NCI-H345 (cell line): ENCODE measurements at regions not wholly inside any gene's neighbourhood (a gene's known extent, or its start where the extent isn't known, plus 50 kb on each side); places are given as distances from the start of the nearest gene placed in this dataset.

Experiments used
- DNase-seq: peaks from one replicate; lab custom pipeline; 2025; lab: John Stamatoyannopoulos, UW

DNA sequence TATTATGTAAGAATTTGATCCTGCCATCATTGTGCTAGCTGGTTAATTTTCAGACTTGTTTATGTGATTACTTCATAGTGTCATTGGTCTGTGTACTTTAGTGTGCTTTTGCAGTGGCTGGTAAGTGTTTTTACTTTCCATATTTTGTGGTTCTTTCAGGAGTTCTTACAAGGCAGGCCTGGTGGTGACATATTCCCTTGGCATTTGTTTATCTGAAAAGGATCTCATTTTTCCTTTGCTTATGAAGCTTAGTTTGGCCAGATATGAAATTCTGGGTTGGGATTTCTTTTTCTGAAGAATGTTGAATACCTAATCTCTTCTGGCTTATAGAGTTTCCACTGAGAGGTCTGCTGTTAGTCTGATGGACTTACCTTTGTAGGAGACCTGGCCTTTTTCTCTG, 72.8 kb upstream of the MC4R start:
- DNase-seq: no peak

DNA sequence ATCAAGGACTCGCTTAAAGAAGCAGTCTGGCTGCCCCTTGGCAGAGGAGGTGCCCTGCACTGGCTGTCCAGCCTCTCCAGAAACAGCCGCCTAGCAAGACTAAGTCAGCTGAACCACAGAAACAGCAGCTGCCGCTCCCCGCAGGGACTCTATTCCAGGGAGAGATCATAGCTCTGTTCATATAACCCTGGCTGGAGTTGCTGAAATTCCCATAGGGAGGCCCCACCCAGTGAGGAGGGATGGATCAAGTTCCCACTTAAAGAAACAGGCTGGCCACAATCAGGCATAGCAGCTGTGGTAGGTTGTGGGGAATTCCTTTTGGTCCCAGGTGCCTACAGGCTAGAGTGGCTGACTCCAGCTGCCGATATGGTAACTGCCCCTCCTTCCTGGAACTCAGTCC, 74.2 kb upstream of the MC4R start:
- no peak for DNase-seq

DNA sequence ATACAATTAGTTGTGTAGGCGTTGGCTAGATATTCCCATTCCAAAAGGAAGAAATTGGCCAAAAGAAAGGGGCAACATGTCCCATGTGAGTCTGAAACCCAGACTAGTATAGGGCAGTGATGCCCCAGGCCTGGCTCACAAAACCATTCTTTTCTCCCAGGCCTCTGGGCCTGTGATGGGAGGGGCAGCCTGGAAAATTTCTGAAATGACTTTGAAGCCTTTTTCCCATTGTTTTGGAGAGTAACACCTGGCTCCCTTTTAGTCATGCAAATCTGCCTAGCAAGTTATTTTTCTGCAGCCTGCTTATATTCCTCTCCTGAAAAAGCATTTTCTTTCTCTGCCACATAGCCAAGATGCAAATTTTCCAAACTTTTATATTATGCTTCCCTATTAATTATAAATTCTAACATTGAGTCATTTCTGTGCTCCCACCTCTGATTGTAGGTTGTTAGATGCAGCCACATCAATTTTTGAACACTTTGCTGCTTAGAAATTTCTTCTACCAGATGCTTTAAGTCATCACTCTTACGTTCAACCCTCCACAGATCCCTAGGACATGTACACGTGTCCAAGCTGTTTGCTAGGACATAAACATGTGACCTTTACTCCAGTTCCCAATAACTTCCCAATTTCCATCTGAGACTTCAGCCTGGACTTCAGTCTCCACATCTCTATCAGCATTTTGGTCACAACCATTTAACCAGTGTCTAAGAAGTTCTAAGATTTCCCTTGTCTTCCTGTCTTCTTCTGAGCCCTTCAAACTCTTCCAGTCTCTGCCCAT, 76.1 kb upstream of the MC4R start:
- DNase-seq: no peak

DNA sequence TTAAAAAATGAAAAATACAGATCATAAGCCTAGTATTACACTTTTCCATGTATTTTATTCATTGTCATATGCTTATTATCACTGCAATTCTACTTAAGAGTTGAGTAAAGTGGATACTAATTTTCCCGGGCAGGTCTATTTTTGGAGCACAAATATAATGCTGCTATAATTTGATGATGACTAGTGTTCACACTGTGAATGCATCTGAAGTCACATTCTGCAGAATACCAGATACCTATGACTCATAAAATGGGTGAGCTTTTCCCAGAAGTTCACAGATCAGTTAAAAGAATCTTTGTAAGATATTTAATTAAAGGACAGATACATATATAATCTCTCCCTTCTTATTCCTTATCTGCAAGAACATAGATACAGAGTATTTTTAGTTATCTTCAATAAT, 79.8 kb upstream of the MC4R start:
- DNase-seq: no peak

DNA sequence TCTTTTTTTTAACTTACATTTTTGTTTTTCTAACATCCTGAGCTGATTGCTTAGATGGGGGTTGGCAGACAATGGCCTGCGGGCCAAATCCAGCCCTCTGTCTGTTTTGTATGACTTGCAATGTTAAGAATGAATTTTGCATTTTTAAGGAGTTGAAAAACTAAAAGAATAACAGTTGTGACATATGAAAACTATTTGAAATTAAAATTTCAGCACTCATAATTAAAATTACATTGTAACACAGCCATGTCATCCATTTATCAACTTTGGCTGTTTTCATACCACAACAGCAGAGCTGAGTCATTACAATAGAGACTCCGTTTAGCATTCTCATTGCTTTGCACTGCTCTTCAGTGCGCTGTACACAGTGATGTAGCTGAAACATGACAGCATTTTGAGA, 94.1 kb upstream of the MC4R start:
- no peak for DNase-seq

DNA sequence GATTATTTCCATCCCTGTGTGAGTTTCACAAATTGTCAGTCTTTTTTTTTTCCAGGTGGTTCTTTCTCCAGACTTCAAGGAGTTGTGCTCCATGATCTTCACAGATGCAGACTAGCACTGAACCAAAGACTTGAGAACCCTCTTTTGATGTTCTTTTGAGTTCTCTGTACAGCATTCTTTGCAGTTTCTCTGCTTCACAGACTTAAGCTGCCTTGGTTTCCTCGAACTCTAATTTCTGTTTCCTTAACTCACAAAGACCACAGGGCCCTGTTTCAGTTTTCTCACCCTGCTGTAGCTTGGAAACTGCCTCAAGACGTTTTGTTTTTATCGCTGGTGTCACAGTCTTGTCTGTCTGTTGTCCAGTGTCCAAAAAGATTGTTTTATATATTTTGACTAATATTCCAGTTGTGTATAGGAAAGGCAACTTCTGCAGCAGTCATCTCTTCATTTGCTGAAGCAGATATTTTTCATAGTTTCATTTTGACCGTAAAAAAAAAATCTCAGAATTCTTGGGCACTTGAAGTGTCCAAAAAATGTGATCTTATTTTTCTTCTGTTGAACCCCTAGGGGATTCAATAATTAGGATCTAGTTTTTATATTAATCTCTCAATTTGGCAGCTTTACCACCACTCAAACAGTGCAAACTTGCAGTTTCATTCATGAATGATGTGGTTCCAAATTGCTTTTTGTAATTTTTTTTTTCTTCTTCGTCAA, 97.0 kb upstream of the MC4R start:
- no peak for DNase-seq

DNA sequence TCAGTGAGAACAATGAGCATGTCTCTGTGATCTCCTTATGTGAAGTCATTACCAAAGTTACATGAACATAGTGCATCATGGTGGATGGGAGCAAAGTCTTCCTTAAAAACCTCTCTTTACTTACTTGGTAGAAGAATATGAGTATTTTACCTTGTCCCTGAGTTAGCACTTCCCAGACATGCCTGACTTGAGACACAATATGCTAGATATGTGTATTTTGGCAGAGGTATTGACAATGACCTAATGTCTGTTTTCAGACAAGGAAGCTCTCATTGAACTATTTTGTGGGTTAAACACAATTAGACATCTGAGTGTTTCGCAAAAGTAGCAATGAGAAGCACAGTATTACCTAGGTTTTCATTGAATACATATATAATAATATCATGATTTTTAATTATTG, 99.1 kb upstream of the MC4R start:
- DNase-seq: peak; percentile 33

DNA sequence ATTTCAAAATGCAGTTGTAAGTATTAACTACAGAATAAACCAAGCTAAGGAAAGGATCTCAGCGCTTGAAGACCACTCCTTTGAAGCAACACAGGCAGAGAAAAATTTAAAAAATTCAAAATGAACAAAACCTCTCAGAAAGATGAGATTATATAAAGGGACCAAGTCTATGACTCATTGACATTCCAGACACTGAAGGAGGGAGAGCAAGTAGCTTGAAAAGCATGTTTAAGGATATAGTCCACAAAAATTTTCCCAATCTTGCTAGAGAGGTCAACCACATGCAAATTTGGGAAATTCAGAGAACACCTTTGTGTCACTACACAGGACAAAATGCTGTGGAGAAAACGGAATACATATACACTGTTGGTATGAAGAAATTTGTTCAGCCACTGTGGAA, 112.6 kb upstream of the MC4R start:
- no peak for DNase-seq

DNA sequence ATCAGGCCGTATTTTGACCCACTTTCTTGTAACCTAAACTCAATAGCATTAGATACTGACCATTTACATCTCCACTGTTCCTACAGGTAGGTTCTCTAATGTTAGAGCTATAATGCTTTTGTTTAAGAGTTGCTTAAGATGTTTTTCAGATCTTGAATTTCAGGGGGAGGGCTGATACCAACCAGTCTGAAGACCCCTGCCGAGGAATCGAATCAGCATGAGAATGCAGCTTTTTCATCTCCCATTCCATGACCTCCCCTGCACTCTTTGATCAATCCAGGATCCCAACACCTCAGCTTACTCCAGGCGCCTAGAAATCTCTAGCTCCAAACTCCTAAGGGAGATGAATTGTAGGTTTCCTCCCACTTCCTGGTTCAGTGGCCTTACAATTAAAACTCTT, 120.5 kb upstream of the MC4R start:
- no peak for DNase-seq

DNA sequence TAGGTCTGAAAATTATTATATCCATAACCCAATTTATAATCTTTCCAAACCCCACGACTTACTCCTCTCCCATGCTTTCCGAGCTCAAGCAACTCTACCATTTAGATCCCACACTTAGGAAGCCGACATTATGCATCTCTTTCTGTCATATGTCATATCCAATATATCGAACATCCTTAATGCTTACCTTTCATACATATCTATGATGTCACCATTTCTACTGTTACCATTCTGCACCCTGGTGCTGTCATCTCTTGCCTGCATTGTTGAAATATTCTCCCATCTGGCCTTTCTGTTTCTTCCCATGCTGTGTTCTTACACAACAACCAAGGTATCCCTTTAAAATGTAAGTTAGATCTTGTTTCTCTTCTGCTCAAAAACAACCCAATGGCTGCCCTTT, 127.1 kb upstream of the MC4R start:
- DNase-seq: no peak

DNA sequence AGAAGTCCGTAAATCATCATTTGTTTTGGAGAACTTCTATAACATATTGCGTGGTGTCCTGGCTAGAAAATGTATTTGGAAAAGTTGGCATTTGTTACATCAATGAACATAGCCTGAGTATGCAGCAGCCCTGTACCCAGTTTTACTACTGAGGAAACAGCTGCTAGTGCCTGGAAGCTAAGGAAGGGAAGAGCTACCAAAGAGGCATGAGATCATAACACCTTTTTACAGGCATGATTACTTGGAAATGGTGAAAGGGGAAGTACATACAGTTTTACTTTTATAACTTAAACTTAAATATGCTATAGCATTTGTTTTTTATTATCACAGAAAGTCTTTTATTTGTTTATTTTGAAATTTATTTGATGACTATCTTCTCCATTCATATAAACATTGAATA, 128.4 kb upstream of the MC4R start:
- DNase-seq: no peak

DNA sequence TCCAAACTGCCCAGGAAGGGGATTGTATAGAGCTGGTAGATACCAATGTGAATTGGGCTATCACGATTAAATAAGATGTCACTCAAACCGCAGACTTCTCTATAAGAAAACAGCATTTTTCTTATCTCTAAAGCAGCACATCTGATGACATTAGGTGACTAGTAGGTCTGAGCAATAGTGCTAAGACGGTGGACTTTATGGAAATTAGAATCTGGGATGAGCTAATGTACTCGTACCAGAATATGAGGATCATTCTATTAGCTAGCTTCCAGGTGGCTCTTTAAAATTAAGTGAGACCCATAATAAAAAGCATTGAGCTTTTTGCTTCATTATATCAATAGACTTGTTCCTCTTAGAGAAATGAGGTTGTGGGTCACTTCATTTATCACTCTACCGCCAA, 130.0 kb upstream of the MC4R start:
- no peak for DNase-seq

DNA sequence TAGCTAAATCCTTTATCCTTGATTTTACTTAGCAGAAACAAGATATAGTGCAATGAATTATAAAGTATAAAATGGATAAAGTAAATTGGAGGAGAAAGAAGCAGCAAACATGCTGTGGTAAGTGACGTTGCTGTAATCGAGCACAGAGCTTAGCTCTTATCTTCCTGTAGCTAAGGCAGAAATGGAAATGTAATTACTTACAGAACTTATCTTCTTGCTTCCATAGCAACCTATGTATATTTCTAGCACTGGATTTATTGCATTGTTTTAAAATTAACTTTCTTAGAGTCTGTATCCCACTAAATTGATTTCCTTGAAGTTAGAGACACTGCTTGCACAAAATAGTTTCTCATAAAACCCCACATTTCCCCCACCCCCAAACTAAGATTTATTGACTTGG, 130.6 kb upstream of the MC4R start:
- DNase-seq: no peak

DNA sequence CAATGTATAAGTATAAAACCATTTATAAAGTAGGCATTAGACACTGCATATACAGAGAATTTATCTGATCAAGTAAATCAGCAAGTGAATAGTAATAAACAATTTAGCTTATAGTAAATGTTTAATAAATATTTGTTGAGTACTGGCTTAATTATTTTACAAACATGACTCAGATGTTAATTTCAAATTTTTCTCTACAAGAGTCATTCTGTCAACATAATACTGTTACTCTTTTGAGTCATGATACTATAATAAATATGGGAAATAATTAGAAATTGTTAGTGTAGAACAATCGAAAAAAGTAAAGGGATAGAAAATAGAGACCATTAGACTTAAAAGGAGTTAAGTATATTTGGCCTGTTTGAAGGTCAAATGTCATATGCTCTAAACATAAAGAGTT, 133.6 kb upstream of the MC4R start:
- no peak for DNase-seq

DNA sequence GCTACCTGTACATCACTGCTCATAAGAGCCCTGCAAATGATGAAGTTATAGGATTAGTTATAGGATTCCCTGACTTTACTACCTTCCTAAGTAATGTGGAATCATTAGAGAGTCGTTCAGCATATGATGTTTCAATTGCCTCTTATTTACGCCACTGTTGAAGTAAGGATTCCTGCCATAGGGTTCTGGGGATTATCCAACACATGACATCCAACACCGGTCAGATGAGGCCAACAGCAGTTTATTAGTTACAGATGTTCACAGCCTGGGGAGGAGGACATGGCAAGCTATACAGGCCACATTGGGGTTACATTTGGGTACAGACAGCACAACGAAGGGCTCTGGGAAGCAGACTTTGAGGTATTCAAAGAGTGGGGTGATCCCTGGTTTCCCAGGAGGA, 134.1 kb upstream of the MC4R start:
- no peak for DNase-seq

DNA sequence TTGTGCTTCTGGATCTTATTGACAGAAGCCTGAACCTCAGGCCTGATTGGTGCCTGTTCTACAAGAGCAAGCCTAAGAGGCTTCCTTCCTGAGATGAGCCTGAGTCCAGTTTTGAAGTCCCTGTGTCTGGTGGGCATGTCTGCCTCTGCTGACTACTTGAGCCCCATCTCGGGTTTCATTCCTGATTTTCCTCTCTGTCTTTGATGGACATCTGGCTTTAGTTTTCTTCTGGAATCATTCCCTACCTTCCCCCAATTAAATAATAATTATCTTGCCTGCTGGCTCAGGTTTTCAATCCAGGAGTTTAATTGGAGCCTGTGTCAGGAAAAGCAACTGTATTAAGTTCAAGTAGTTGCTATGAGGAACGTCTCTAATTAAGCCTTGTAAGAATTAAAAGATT, 135.5 kb upstream of the MC4R start:
- no peak for DNase-seq

DNA sequence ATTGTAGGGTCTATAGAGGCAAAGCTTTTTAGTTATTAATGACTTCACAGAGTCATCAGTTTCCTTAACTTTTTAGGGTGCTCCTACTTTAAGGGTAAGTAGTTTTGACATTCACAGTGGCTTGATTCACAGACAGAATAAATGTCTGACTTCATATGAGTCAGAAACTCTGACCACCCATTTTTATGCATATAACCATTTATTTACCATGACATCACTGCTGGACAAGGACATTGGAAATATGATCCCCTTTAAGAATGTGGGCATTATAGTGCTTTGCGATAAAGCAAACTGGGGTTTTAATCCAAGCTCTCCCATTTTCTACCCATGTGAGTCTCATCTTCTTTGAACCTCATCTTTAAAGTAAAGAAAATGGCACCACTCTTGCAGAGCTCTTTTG, 162.0 kb upstream of the MC4R start:
- no peak for DNase-seq

DNA sequence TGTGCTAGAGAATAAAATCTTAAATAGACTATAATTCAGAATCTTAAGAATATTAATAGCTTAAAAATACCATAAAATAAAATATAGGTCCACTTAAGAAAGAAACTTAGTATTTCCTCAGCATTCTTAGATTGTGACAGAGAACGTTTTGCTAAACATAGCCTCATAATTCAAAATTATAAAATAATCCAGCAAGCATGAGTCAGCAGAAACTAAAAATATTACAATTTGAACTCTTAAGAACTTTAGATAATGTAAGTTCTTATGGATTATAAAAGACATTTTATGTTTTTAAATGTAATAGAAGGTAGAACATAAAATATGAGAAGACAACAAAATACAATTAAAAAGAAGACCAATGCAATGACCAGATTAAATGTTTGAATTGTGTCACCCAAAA, 164.5 kb upstream of the MC4R start:
- DNase-seq: no peak

DNA sequence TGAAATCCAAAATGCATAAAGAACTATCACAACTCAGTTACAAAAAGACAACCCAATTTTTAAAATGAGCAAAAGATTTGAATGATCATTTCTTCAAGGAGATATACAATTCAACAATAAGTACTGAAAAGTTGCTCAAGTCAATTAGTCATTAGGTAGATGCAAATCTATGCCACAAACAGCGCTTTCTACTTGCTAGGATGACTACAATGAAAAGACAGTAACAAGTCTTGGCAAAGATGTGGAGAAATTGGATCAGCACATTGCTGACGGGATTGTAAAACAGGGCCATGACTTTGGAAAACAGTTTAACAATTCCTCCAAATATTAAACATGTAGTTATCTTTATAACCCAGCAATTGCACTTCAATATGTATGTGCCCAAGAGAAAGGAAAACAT, 166.3 kb upstream of the MC4R start:
- no peak for DNase-seq

DNA sequence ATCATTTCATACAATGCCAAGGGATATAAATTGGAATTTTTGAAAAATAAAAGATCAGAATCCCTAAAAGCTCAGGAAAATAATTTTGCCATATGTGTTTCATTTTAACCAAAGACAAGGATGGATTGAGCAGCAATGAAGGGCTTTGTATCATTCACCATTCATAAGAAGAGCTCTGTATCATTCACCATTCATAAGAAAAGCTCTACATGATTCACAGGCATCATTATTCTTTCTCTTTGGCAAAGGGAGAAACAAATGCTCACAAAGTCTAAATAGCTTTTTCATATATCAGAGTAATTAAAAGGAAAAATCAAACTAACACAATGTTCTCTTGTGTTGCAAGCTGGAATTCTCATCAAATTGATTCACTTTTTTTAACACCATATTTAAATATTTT, 169.1 kb upstream of the MC4R start:
- DNase-seq: no peak

DNA sequence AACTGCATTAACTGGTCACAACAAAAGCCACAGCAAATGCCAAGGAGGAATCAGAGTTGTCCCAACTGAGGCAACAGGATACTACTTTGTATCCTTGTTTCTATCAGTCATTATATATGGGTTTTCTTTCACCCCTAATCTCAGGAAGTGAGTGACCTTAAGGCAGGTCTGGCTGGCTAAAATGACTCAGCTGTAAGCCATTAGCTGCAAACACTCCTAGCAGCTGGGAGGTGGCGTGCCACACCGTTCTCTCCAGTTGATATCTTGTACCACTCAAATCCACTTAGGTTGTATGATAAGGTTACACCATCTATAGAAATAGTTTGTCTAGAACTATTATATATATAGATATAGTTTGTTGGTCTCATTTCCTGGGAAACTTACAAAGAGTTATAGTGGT, 171.1 kb upstream of the MC4R start:
- DNase-seq: no peak

DNA sequence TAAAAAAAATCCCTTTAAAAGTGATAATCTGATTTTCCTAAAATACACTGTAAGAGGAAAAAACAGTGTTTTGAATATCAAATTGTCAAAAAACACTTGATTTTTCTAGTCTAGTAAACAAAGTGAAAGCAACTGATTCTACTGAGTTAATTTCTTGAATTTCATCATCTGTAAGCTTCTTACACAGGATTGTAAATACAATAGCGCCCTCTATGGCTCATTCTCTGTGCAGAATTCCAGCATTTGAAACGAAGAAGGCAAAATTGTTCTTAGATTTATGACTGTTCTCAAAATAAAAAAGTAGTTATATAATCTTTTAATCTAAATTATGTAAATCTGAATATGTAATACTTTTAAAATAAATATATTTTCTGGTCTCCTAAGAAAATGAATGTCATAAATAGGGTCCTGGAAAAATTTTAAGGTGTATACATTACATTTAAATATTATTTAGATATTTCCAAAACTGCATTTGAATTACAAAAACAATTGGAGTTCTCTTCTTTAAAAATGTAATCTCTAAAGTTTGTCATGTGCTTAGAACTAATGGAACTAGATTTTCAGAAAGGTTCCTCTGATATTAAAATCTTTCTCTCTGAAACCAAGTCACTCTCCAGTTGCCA, 176.9 kb upstream of the MC4R start:
- peak; percentile 83 for DNase-seq

DNA sequence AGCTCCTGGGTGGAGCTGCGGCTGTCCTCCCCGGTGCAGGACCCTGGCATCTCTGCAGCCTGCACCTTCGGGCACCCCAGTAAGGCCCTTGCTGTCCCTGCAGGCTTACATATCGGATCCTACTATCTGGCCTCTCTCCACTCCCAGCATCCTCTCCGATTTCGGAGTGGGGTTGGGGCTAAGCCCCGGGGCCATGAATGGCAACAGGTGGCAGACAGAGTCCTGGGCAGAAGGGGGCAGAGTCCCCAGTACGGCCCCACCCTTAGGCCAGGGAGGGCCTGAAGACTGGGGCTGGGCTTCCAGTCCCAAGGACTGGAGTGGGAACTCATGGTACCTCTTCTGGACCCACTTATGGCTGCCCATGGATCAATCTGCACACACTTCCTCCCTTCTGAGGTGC, 180.4 kb upstream of the MC4R start:
- no peak for DNase-seq

DNA sequence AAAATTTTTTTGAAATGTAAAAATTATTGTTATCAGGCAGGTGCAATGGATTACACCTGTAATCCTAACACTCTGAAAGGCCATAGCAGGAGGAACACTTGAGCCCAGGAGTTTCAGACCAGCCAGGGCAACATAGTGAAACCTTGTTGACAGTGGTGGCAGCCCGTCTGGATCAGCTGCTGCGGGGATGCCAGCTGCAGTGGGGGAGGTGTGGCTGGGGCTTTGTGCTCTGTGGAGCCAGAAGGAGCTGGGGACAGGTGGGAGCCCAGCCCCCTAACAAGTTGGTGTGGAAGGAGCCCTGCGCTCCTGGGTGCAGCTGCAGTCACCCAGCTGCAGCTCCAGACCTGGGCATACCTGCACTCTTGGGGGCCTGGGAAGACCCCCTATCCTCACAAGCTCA, 182.4 kb upstream of the MC4R start:
- peak; percentile 75 for DNase-seq
